22Rv1 (cell line): ENCODE measurements at regions not wholly inside any gene's neighbourhood (a gene's known extent, or its start where the extent isn't known, plus 50 kb on each side); places are given as distances from the start of the nearest gene placed in this dataset.

Experiments used
- H3K27ac ChIP-seq: fragments of 450-650 bp; 2 replicates; pipeline ENCODE4 v1.5.1; 2017
- CTCF ChIP-seq: fragments of 450-650 bp; IDR thresholded peaks from 2 replicates; pipeline ENCODE4 v1.5.1; 2017; ENCODE audit warnings: mild to moderate bottlenecking
- ZFX ChIP-seq: fragments of 450-650 bp; IDR thresholded peaks from 2 replicates; pipeline ENCODE4 v1.6.1; 2017; ENCODE audit warnings: antibody characterized with exemption, borderline replicate concordance

- TF ChIP-seq ZFX: no peak
- TF ChIP-seq CTCF: no peak
- no peak overlapping the region for H3K27ac ChIP-seq
Observed at GRCh38 chr2:49355611-49356010, 201.3 kb upstream of the FSHR start.

GRCh38 chr2:49351560-49351959, 197.2 kb upstream of the FSHR start:
- no peak for TF ChIP-seq CTCF
- TF ChIP-seq ZFX: no peak
- H3K27ac ChIP-seq: no peak overlapping the region

- TF ChIP-seq CTCF (no peak), ZFX (no peak)
Observed at GRCh38 chr2:49343638-49344037, 189.3 kb upstream of the FSHR start.

GRCh38 chr2:49342156-49342555, 187.8 kb upstream of the FSHR start:
- H3K27ac ChIP-seq: no peak overlapping the region
- no peak for TF ChIP-seq ZFX
- TF ChIP-seq CTCF: no peak

More at GRCh38 chr2:49343638-49344037, 189.3 kb upstream of the FSHR start:
- no peak overlapping the region for H3K27ac ChIP-seq

GRCh38 chr2:49335546-49335945, 181.2 kb upstream of the FSHR start:
- no peak for TF ChIP-seq CTCF
- TF ChIP-seq ZFX: no peak

GRCh38 chr2:49332415-49332814, 178.1 kb upstream of the FSHR start:
- TF ChIP-seq CTCF: no peak
- no peak for TF ChIP-seq ZFX

More at GRCh38 chr2:49335546-49335945, 181.2 kb upstream of the FSHR start:
- no peak overlapping the region for H3K27ac ChIP-seq

GRCh38 chr2:49318531-49318930, 164.2 kb upstream of the FSHR start:
- TF ChIP-seq CTCF (no peak), ZFX (no peak)
- no peak overlapping the region for H3K27ac ChIP-seq

More at GRCh38 chr2:49332415-49332814, 178.1 kb upstream of the FSHR start:
- H3K27ac ChIP-seq: no peak overlapping the region
